ENCODE measurements at regions not wholly inside any gene's neighbourhood (a gene's known extent, or its start where the extent isn't known, plus 50 kb on each side); places are given as distances from the start of the nearest gene placed in this dataset.

DNA sequence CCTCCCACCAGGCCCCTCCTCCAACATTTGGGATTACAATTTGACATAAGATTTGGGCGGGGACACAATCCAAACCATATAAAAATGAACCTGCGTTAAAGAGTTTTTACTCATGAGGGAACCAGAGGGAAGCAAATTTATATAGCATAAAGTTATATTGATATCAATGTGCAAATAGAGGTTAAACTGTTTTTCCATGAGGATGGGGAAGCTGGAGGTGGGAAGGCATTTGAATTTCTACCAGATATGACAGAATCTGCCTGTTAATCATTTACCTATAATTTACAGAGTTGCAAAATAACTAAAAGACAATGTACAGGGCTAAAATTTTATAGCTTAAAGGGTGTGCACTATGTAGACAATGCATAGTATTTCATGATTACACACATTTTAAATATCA is 322.0 kb upstream of the FKBP1C start:
- Histone ChIP-seq H3K36me3 (no peaks in the 10 kb centered on the region), H3K4me3 (no peak overlapping the region), H3K4me1 (no peaks in the 10 kb centered on the region), H3K27ac (replicated peaks in 1 of 4) (no peak overlapping the region), H3K27me3 (no peaks in the 10 kb centered on the region), H3K9me3 (no peaks in the 10 kb centered on the region)
- WGBS, result 86% methylated on average over 2 of the region's 2 CpGs
- TF ChIP-seq, protein P1, sequence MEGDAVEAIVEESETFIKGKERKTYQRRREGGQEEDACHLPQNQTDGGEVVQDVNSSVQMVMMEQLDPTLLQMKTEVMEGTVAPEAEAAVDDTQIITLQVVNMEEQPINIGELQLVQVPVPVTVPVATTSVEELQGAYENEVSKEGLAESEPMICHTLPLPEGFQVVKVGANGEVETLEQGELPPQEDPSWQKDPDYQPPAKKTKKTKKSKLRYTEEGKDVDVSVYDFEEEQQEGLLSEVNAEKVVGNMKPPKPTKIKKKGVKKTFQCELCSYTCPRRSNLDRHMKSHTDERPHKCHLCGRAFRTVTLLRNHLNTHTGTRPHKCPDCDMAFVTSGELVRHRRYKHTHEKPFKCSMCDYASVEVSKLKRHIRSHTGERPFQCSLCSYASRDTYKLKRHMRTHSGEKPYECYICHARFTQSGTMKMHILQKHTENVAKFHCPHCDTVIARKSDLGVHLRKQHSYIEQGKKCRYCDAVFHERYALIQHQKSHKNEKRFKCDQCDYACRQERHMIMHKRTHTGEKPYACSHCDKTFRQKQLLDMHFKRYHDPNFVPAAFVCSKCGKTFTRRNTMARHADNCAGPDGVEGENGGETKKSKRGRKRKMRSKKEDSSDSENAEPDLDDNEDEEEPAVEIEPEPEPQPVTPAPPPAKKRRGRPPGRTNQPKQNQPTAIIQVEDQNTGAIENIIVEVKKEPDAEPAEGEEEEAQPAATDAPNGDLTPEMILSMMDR (IDR thresholded peaks at IDR 0.05), result no peak
- TF ChIP-seq EP300 (IDR thresholded peaks at IDR 0.05) (no peak), POLR2A (IDR thresholded peaks at IDR 0.05; ENCODE audit: low read depth) (no peak), POLR2AphosphoS5 (IDR thresholded peaks at IDR 0.05) (no peak)
- intact Hi-C loops (cut with DNase I), result no loop called here
- no peak for DNase-seq (ENCODE audit: extremely low spot score)

- TF ChIP-seq, protein P1 (IDR thresholded peaks at IDR 0.05), result peak in 2 of 3 experiments; percentile 17 to 27
- no peak for TF ChIP-seq EP300 (IDR thresholded peaks at IDR 0.05)
- Histone ChIP-seq H3K36me3 (no peaks in the 10 kb centered on the region), H3K4me1 (no peaks in the 10 kb centered on the region), H3K27ac (replicated peaks in 1 of 4) (no peak overlapping the region), H3K27me3 (no peaks in the 10 kb centered on the region), H3K9me3 (no peaks in the 10 kb centered on the region), H3K4me3 (no peak overlapping the region)
- 24% methylated on average over 2 of the region's 2 CpGs for WGBS
- intact Hi-C loops (cut with DNase I), result no loop called here
- DNase-seq (ENCODE audit: extremely low spot score), result no peak
Measured at GRCh38 chr6:62891065-62891647, 320.1 kb upstream of the FKBP1C start.

DNA sequence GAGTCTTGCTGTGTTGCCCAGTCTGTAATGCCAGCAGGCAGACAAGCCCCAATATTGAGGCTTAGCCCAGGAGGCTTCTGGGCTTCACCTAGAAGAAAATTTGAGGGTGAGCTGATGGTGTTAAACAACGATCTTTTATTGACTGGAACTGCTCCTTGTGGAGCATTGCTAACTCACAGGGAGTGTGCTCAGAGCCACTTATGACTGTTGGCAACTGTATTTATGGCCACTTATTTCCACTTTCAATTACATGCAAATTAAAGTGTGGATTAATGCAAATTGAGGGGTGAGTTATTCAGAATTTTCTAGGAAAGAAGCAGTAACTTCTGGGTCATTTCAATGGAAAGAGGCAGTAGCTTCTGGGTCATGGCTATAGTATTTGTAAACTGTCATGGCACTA is 317.2 kb upstream of the FKBP1C start:
- WGBS, result 100% methylated on average over 1 of the region's 1 CpG
- Histone ChIP-seq H3K36me3 (no peaks in the 10 kb centered on the region), H3K27me3 (no peaks in the 10 kb centered on the region), H3K4me3 (no peak overlapping the region), H3K27ac (replicated peaks in 1 of 4) (no peak overlapping the region), H3K9me3 (no peaks in the 10 kb centered on the region), H3K4me1 (no peaks in the 10 kb centered on the region)
- DNase-seq (ENCODE audit: extremely low spot score), result no peak
- TF ChIP-seq POLR2A (IDR thresholded peaks at IDR 0.05; ENCODE audit: low read depth) (no peak), POLR2AphosphoS5 (IDR thresholded peaks at IDR 0.05) (no peak), EP300 (IDR thresholded peaks at IDR 0.05) (no peak)
- TF ChIP-seq, protein P1 (IDR thresholded peaks at IDR 0.05), result no peak
- intact Hi-C loops (cut with DNase I), result no loop called here

GRCh38 chr6:62903266-62903665 is 308.0 kb upstream of the FKBP1C start:
- Histone ChIP-seq H3K4me3 (no peak overlapping the region), H3K27me3 (no peaks in the 10 kb centered on the region), H3K4me1 (no peaks in the 10 kb centered on the region), H3K36me3 (no peaks in the 10 kb centered on the region), H3K9me3 (no peaks in the 10 kb centered on the region), H3K27ac (replicated peaks in 1 of 4) (no peak overlapping the region)
- WGBS, result 96% methylated on average over 1 of the region's 1 CpG
- intact Hi-C loops (cut with DNase I), result no loop called here
- no peak for DNase-seq (ENCODE audit: extremely low spot score)
- no peak for TF ChIP-seq EP300 (IDR thresholded peaks at IDR 0.05)
- no peak for TF ChIP-seq POLR2A (IDR thresholded peaks at IDR 0.05; ENCODE audit: low read depth)
- TF ChIP-seq POLR2AphosphoS5 (IDR thresholded peaks at IDR 0.05), result no peak
- TF ChIP-seq, protein P1 (IDR thresholded peaks at IDR 0.05), result no peak

DNA sequence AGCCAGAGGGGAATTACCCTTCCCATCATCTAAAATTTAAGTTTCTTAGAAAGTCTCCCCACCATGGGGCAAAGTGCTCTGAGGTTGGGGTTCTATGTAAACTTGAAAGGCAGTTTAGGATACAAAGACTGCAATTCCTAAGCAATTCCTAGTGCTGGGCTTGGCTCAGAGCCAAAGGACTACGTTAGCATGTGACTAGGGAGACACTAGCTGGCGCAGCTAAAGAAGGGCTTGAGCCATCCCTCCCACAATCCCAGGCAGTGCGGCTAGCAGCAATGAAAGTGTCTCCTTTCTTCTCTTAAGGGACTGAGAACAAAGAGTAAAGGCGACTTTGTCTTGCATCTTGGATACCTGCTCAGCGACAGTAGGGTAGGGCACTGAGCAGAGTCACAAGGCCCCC is 306.6 kb upstream of the FKBP1C start:
- Histone ChIP-seq H3K27me3 (no peaks in the 10 kb centered on the region), H3K9me3 (no peaks in the 10 kb centered on the region), H3K4me3 (no peak overlapping the region), H3K4me1 (no peaks in the 10 kb centered on the region), H3K27ac (replicated peaks in 1 of 4) (no peak overlapping the region), H3K36me3 (no peaks in the 10 kb centered on the region)
- 66% methylated on average over 2 of the region's 5 CpGs for WGBS
- TF ChIP-seq POLR2A (IDR thresholded peaks at IDR 0.05; ENCODE audit: low read depth), result no peak
- no peak for TF ChIP-seq EP300 (IDR thresholded peaks at IDR 0.05)
- TF ChIP-seq POLR2AphosphoS5 (IDR thresholded peaks at IDR 0.05), result no peak
- TF ChIP-seq, protein P1 (IDR thresholded peaks at IDR 0.05), result no peak
- DNase-seq (ENCODE audit: extremely low spot score), result no peak
- intact Hi-C loops (cut with DNase I), result no loop called here

Data from esophagus muscularis mucosa (tissue), 4 donors.